ENCODE measurements at regions not wholly inside any gene's neighbourhood (a gene's known extent, or its start where the extent isn't known, plus 50 kb on each side); places are given as distances from the start of the nearest gene placed in this dataset.

- Histone ChIP-seq H3K27me3 (ENCODE audit: control insufficient read depth, insufficient read depth, low read length) (no peaks in the 10 kb centered on the region), H3K4me3 (ENCODE audit: low read depth, low read length) (no peak overlapping the region), H3K27ac (ENCODE audit: low read depth, low read length) (no peak overlapping the region), H3K4me1 (ENCODE audit: control insufficient read depth, insufficient read depth, low read length) (no peaks in the 10 kb centered on the region), H3K36me3 (ENCODE audit: control insufficient read depth, insufficient read depth, low read length) (no peaks in the 10 kb centered on the region), H3K9ac (ENCODE audit: low read length) (no peak overlapping the region), H3K9me3 (ENCODE audit: control insufficient read depth, insufficient read depth, low read depth, low read length) (peaks cover 7% of the 10 kb centered on the region)
Observed at GRCh38 chr17:14826358-14826757, 438.8 kb downstream of the PMP22 start.

GRCh38 chr17:14818469-14818868 is 446.7 kb downstream of the PMP22 start:
- Histone ChIP-seq H3K4me3 (ENCODE audit: low read depth, low read length) (no peak overlapping the region), H3K27me3 (ENCODE audit: control insufficient read depth, insufficient read depth, low read length) (no peaks in the 10 kb centered on the region), H3K27ac (ENCODE audit: low read depth, low read length) (no peak overlapping the region), H3K9ac (ENCODE audit: low read length) (no peak overlapping the region), H3K36me3 (ENCODE audit: control insufficient read depth, insufficient read depth, low read length) (no peaks in the 10 kb centered on the region), H3K9me3 (ENCODE audit: control insufficient read depth, insufficient read depth, low read depth, low read length) (no peaks in the 10 kb centered on the region), H3K4me1 (ENCODE audit: control insufficient read depth, insufficient read depth, low read length) (no peaks in the 10 kb centered on the region)

DNA sequence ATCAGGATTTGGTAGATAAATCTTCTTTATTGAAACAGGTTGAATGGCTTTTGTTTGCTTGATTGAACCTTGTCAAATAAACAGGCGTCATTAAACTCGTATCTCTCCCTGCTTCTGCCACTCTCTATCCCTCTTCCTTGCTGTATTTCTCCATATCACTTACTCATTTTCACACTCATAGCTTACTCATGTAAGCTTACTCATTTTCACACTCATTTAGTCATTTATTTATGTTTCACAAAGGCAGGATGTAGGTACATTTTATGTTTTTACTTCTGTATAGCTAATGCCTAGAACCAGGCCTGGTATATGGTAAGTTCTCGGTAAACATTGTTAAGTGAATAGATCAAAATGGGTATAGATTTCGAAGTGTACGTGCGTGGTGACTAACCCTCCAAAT is 450.0 kb downstream of the PMP22 start:
- H3K36me3 ChIP-seq (ENCODE audit: control insufficient read depth, insufficient read depth, low read length), result no peaks in the 10 kb centered on the region
- no peaks in the 10 kb centered on the region for H3K9me3 ChIP-seq (ENCODE audit: control insufficient read depth, insufficient read depth, low read depth, low read length)
- H3K4me3 ChIP-seq (ENCODE audit: low read depth, low read length), result no peak overlapping the region
- no peak overlapping the region for H3K9ac ChIP-seq (ENCODE audit: low read length)
- H3K27me3 ChIP-seq (ENCODE audit: control insufficient read depth, insufficient read depth, low read length), result no peaks in the 10 kb centered on the region
- no peaks in the 10 kb centered on the region for H3K4me1 ChIP-seq (ENCODE audit: control insufficient read depth, insufficient read depth, low read length)
- H3K27ac ChIP-seq (ENCODE audit: low read depth, low read length), result no peak overlapping the region

GRCh38 chr17:14813649-14814370 is 451.3 kb downstream of the PMP22 start:
- Histone ChIP-seq H3K27me3 (ENCODE audit: control insufficient read depth, insufficient read depth, low read length) (no peaks in the 10 kb centered on the region), H3K36me3 (ENCODE audit: control insufficient read depth, insufficient read depth, low read length) (no peaks in the 10 kb centered on the region), H3K9me3 (ENCODE audit: control insufficient read depth, insufficient read depth, low read depth, low read length) (no peaks in the 10 kb centered on the region), H3K27ac (ENCODE audit: low read depth, low read length) (no peak overlapping the region), H3K4me1 (ENCODE audit: control insufficient read depth, insufficient read depth, low read length) (no peaks in the 10 kb centered on the region), H3K9ac (ENCODE audit: low read length) (no peak overlapping the region), H3K4me3 (ENCODE audit: low read depth, low read length) (no peak overlapping the region)

DNA sequence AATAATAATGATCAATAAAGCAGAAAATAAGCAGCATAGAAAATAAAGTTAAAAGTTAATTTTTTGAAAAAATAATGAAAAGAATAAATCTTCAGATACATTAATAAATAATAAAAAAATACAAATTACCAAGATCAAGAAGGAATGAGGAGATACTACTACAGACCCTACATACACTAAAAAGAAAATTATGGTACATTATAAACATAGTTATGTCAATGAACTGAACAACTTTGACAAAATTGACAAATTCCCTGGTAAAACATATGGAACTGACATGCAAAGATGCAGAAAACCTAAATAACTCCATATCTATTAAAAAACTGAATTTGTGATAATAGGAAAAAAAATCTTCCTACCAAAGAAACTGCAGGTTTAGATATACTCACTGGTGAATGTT is 456.7 kb downstream of the PMP22 start:
- Histone ChIP-seq H3K9ac (ENCODE audit: low read length) (no peak overlapping the region), H3K4me1 (ENCODE audit: control insufficient read depth, insufficient read depth, low read length) (no peaks in the 10 kb centered on the region), H3K27ac (ENCODE audit: low read depth, low read length) (no peak overlapping the region), H3K36me3 (ENCODE audit: control insufficient read depth, insufficient read depth, low read length) (no peaks in the 10 kb centered on the region), H3K9me3 (ENCODE audit: control insufficient read depth, insufficient read depth, low read depth, low read length) (no peaks in the 10 kb centered on the region), H3K4me3 (ENCODE audit: low read depth, low read length) (no peak overlapping the region), H3K27me3 (ENCODE audit: control insufficient read depth, insufficient read depth, low read length) (no peaks in the 10 kb centered on the region)

- no peak overlapping the region for H3K4me3 ChIP-seq (ENCODE audit: low read depth, low read length)
- H3K27ac ChIP-seq (ENCODE audit: low read depth, low read length), result no peak overlapping the region
- no peaks in the 10 kb centered on the region for H3K27me3 ChIP-seq (ENCODE audit: control insufficient read depth, insufficient read depth, low read length)
- H3K9me3 ChIP-seq (ENCODE audit: control insufficient read depth, insufficient read depth, low read depth, low read length), result no peaks in the 10 kb centered on the region
- no peaks in the 10 kb centered on the region for H3K4me1 ChIP-seq (ENCODE audit: control insufficient read depth, insufficient read depth, low read length)
- H3K9ac ChIP-seq (ENCODE audit: low read length), result no peak overlapping the region
- no peaks in the 10 kb centered on the region for H3K36me3 ChIP-seq (ENCODE audit: control insufficient read depth, insufficient read depth, low read length)
Observed at GRCh38 chr17:14805348-14805747, 459.8 kb downstream of the PMP22 start.

DNA sequence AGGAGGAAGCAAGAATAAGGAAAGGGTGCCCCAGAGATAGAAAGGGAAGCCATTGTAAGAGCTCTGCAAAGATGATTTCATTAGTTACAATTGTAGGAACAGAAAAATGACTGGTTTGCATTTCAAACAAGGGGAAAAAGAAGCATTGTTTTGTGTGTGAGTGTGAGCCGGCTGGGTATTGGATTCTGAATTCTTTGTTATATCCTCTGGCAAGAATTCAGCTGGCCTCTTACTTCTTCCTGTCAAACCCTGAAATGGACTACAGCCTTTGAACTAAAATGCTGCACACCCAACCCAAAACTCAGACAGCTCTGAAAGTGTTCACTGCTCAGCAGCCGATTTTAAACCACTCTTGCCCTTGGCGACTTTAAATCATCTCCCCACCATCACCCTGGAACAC is 461.3 kb downstream of the PMP22 start:
- H3K4me1 ChIP-seq (ENCODE audit: control insufficient read depth, insufficient read depth, low read length), result no peaks in the 10 kb centered on the region
- no peaks in the 10 kb centered on the region for H3K36me3 ChIP-seq (ENCODE audit: control insufficient read depth, insufficient read depth, low read length)
- no peak overlapping the region for H3K4me3 ChIP-seq (ENCODE audit: low read depth, low read length)
- H3K9ac ChIP-seq (ENCODE audit: low read length), result no peak overlapping the region
- no peaks in the 10 kb centered on the region for H3K27me3 ChIP-seq (ENCODE audit: control insufficient read depth, insufficient read depth, low read length)
- H3K9me3 ChIP-seq (ENCODE audit: control insufficient read depth, insufficient read depth, low read depth, low read length), result no peaks in the 10 kb centered on the region
- no peak overlapping the region for H3K27ac ChIP-seq (ENCODE audit: low read depth, low read length)

DNA sequence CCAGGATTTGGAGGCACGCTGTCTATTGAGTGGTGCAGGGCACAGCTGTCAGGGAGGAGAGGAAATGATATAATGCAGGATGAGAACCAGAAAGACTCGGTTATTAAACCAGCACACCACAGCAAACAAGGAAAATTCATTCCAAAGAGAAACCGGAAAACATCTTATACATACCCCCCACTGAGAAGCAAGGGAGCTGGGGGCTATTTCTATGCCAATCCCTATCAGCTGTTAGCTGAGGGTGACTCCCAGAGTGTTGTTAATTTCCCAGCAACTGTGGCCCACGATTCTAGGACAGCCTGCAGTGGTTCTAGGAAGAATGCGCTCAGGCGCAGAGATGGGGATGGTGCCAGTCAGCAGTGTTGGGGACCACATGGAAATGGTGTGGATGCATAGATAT is 467.3 kb downstream of the PMP22 start:
- Histone ChIP-seq H3K27me3 (ENCODE audit: control insufficient read depth, insufficient read depth, low read length) (no peaks in the 10 kb centered on the region), H3K36me3 (ENCODE audit: control insufficient read depth, insufficient read depth, low read length) (no peaks in the 10 kb centered on the region), H3K9ac (ENCODE audit: low read length) (no peak overlapping the region), H3K4me3 (ENCODE audit: low read depth, low read length) (no peak overlapping the region), H3K27ac (ENCODE audit: low read depth, low read length) (no peak overlapping the region), H3K4me1 (ENCODE audit: control insufficient read depth, insufficient read depth, low read length) (no peaks in the 10 kb centered on the region), H3K9me3 (ENCODE audit: control insufficient read depth, insufficient read depth, low read depth, low read length) (no peaks in the 10 kb centered on the region)

- no peaks in the 10 kb centered on the region for H3K9me3 ChIP-seq (ENCODE audit: control insufficient read depth, insufficient read depth, low read depth, low read length)
- no peaks in the 10 kb centered on the region for H3K4me1 ChIP-seq (ENCODE audit: control insufficient read depth, insufficient read depth, low read length)
- no peak overlapping the region for H3K27ac ChIP-seq (ENCODE audit: low read depth, low read length)
- H3K27me3 ChIP-seq (ENCODE audit: control insufficient read depth, insufficient read depth, low read length), result no peaks in the 10 kb centered on the region
- no peaks in the 10 kb centered on the region for H3K36me3 ChIP-seq (ENCODE audit: control insufficient read depth, insufficient read depth, low read length)
- H3K9ac ChIP-seq (ENCODE audit: low read length), result no peak overlapping the region
- H3K4me3 ChIP-seq (ENCODE audit: low read depth, low read length), result no peak overlapping the region
Observed at GRCh38 chr17:14797021-14797420, 468.1 kb downstream of the PMP22 start.

- H3K4me3 ChIP-seq (ENCODE audit: low read depth, low read length), result no peak overlapping the region
- H3K36me3 ChIP-seq (ENCODE audit: control insufficient read depth, insufficient read depth, low read length), result no peaks in the 10 kb centered on the region
- no peaks in the 10 kb centered on the region for H3K27me3 ChIP-seq (ENCODE audit: control insufficient read depth, insufficient read depth, low read length)
- 0 out of 2 replicates have a peak, but pooled peaks cover 4% of the 10 kb centered on the region for H3K4me1 ChIP-seq (ENCODE audit: control insufficient read depth, insufficient read depth, low read length)
- no peak overlapping the region for H3K9ac ChIP-seq (ENCODE audit: low read length)
- no peak overlapping the region for H3K27ac ChIP-seq (ENCODE audit: low read depth, low read length)
- H3K9me3 ChIP-seq (ENCODE audit: control insufficient read depth, insufficient read depth, low read depth, low read length), result no peaks in the 10 kb centered on the region
Observed at GRCh38 chr17:14794961-14795360, 470.2 kb downstream of the PMP22 start.

- H3K9ac ChIP-seq (ENCODE audit: low read length), result no peak overlapping the region
- H3K9me3 ChIP-seq (ENCODE audit: control insufficient read depth, insufficient read depth, low read depth, low read length), result no peaks in the 10 kb centered on the region
- H3K27ac ChIP-seq (ENCODE audit: low read depth, low read length), result no peak overlapping the region
- no peak overlapping the region for H3K4me3 ChIP-seq (ENCODE audit: low read depth, low read length)
- no peaks in the 10 kb centered on the region for H3K36me3 ChIP-seq (ENCODE audit: control insufficient read depth, insufficient read depth, low read length)
- H3K27me3 ChIP-seq (ENCODE audit: control insufficient read depth, insufficient read depth, low read length), result no peaks in the 10 kb centered on the region
- 0 out of 2 replicates have a peak, but pooled peaks cover 4% of the 10 kb centered on the region for H3K4me1 ChIP-seq (ENCODE audit: control insufficient read depth, insufficient read depth, low read length)
Observed at GRCh38 chr17:14793237-14793636, 471.9 kb downstream of the PMP22 start.
